OCI-LY1 (cell line): ENCODE measurements at regions not wholly inside any gene's neighbourhood (a gene's known extent, or its start where the extent isn't known, plus 50 kb on each side); places are given as distances from the start of the nearest gene placed in this dataset.

ENCODE experiments used
- H2AFZ ChIP-seq: fragments of 200-600 bp; sonication (generic), shearing (Covaris generic); 2 replicates; pipeline ENCODE4 v1.6.0; 2014; ENCODE audit warnings: antibody characterized with exemption, mild to moderate bottlenecking, low read length
- H3F3A ChIP-seq: fragments of 200-600 bp; sonication (generic), shearing (Covaris generic); 2 replicates; pipeline ENCODE4 v1.6.0; 2014; ENCODE audit warnings: mild to moderate bottlenecking, antibody characterized with exemption, low read length, moderate library complexity; ENCODE audit not compliant: insufficient read depth
- H3K27ac ChIP-seq: fragments of 200-600 bp; sonication (generic); 2 replicates; pipeline ENCODE4 v1.5.1; 2014; ENCODE audit warnings: low read length, mixed run types, mild to moderate bottlenecking, low read depth; ENCODE audit not compliant: poor library complexity, severe bottlenecking
- H3K27me3 ChIP-seq: fragments of 200-600 bp; sonication (generic); 2 replicates; pipeline ENCODE4 v1.6.0; 2014; ENCODE audit warnings: antibody characterized with exemption, mild to moderate bottlenecking, low read length, moderate library complexity; ENCODE audit not compliant: insufficient read depth
- H3K36me3 ChIP-seq: fragments of 200-600 bp; sonication (generic); 2 replicates; pipeline ENCODE4 v1.6.1; 2014; ENCODE audit warnings: mild to moderate bottlenecking, antibody characterized with exemption, low read length, moderate library complexity, mixed read lengths; ENCODE audit not compliant: insufficient read depth
- H3K4me1 ChIP-seq: fragments of 200-600 bp; sonication (generic); 2 replicates; pipeline ENCODE4 v1.5.1; 2014; ENCODE audit warnings: mild to moderate bottlenecking, low read length, moderate library complexity; ENCODE audit not compliant: insufficient read depth, severe bottlenecking
- H3K4me2 ChIP-seq: fragments of 200-600 bp; sonication (generic), shearing (Covaris generic); 2 replicates; pipeline ENCODE4 v1.6.1; 2014; ENCODE audit warnings: low read length
- H3K4me3 ChIP-seq: fragments of 200-600 bp; sonication (generic); 2 replicates; pipeline ENCODE4 v1.5.1; 2014; ENCODE audit warnings: low read length, low read depth, mild to moderate bottlenecking, mixed read lengths; ENCODE audit not compliant: poor library complexity, severe bottlenecking
- H3K79me2 ChIP-seq: fragments of 200-600 bp; shearing (Covaris generic); 2 replicates; pipeline ENCODE4 v1.6.1; 2016; ENCODE audit warnings: mixed run types, low read length, mixed read lengths; ENCODE audit not compliant: insufficient read depth
- H3K9ac ChIP-seq: fragments of 200-600 bp; sonication (generic), shearing (Covaris generic); 2 replicates; pipeline ENCODE4 v1.6.1; 2014; ENCODE audit warnings: mild to moderate bottlenecking, low read length, mixed read lengths
- H3K9me2 ChIP-seq: fragments of 200-600 bp; sonication (generic), shearing (Covaris generic); 2 replicates; pipeline ENCODE4 v1.6.1; 2014; ENCODE audit warnings: low read depth, mild to moderate bottlenecking, low read length, mixed read lengths
- H3K9me3 ChIP-seq: fragments of 200-600 bp; shearing (Covaris generic); 2 replicates; pipeline ENCODE4 v1.6.1; 2014; ENCODE audit warnings: low read length, mixed read lengths
- H4K20me1 ChIP-seq: fragments of 200-600 bp; sonication (generic), shearing (Covaris generic); 2 replicates; pipeline ENCODE4 v1.6.0; 2016; ENCODE audit warnings: mild to moderate bottlenecking, low read length; ENCODE audit not compliant: insufficient read depth
- EZH2 ChIP-seq: fragments of 200-600 bp; sonication (generic), shearing (Covaris generic); IDR thresholded peaks from 2 replicates; pipeline ENCODE4 v1.8.0; 2017; ENCODE audit warnings: borderline replicate concordance, mixed run types, mild to moderate bottlenecking, antibody characterized with exemption, low read length, moderate library complexity, mixed read lengths
- TF ChIP-seq, protein P1 (sequence below): fragments of 200-600 bp; sonication (generic), shearing (Covaris generic); IDR thresholded peaks from 2 replicates; pipeline ENCODE4 v1.5.1; 2017; ENCODE audit warnings: mild to moderate bottlenecking, antibody characterized with exemption, low read length, moderate library complexity, mixed read lengths

DNA sequence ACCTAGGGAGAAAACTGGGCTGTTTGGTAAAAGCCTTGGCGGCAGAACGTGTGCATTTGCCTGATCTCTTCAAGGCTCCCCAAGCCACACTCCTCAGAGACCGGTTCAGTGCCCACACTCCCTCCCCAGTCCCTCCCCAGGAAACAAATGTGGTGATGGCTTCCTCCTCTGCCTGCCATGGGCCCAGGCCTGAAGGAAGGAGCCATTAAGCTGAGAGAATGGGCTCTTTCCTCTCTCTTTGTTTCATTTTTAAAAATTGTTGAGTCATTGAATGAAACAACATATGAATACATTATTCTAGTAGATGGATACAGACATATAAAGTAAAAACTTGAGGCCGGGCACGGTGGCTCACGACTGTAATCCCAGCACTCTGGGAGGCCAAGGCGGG, 50.6 kb upstream of the YWHAQ start:
- no peak overlapping the region for H3K4me3 ChIP-seq
- H3K27me3 ChIP-seq: no peaks in the 10 kb centered on the region
- H2AFZ ChIP-seq: no peak overlapping the region
- no peaks in the 10 kb centered on the region for H3K36me3 ChIP-seq
- no peaks in the 10 kb centered on the region for H3K79me2 ChIP-seq
- H3K27ac ChIP-seq: no peak overlapping the region
- no peak overlapping the region for H3K4me2 ChIP-seq
- no peaks in the 10 kb centered on the region for H3K9me3 ChIP-seq
- no peaks in the 10 kb centered on the region for H4K20me1 ChIP-seq
- TF ChIP-seq, protein P1, sequence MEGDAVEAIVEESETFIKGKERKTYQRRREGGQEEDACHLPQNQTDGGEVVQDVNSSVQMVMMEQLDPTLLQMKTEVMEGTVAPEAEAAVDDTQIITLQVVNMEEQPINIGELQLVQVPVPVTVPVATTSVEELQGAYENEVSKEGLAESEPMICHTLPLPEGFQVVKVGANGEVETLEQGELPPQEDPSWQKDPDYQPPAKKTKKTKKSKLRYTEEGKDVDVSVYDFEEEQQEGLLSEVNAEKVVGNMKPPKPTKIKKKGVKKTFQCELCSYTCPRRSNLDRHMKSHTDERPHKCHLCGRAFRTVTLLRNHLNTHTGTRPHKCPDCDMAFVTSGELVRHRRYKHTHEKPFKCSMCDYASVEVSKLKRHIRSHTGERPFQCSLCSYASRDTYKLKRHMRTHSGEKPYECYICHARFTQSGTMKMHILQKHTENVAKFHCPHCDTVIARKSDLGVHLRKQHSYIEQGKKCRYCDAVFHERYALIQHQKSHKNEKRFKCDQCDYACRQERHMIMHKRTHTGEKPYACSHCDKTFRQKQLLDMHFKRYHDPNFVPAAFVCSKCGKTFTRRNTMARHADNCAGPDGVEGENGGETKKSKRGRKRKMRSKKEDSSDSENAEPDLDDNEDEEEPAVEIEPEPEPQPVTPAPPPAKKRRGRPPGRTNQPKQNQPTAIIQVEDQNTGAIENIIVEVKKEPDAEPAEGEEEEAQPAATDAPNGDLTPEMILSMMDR: no peak
- no peak for TF ChIP-seq EZH2
- no peaks in the 10 kb centered on the region for H3K4me1 ChIP-seq
- no peaks in the 10 kb centered on the region for H3K9me2 ChIP-seq
- no peaks in the 10 kb centered on the region for H3F3A ChIP-seq
- no peak overlapping the region for H3K9ac ChIP-seq

- no peaks in the 10 kb centered on the region for H3K9me3 ChIP-seq
- no peaks in the 10 kb centered on the region for H4K20me1 ChIP-seq
- TF ChIP-seq, protein P1: no peak
- TF ChIP-seq EZH2: no peak
- no peak overlapping the region for H3K4me2 ChIP-seq
- no peaks in the 10 kb centered on the region for H3K4me1 ChIP-seq
- no peak overlapping the region for H3K4me3 ChIP-seq
- no peaks in the 10 kb centered on the region for H3K36me3 ChIP-seq
- no peak overlapping the region for H3K9ac ChIP-seq
- H3K27ac ChIP-seq: no peak overlapping the region
- no peaks in the 10 kb centered on the region for H3K9me2 ChIP-seq
- H3K27me3 ChIP-seq: no peaks in the 10 kb centered on the region
- H2AFZ ChIP-seq: no peak overlapping the region
- no peaks in the 10 kb centered on the region for H3F3A ChIP-seq
- H3K79me2 ChIP-seq: no peaks in the 10 kb centered on the region
Observed at GRCh38 chr2:9685637-9686036, 54.8 kb upstream of the YWHAQ start.

DNA sequence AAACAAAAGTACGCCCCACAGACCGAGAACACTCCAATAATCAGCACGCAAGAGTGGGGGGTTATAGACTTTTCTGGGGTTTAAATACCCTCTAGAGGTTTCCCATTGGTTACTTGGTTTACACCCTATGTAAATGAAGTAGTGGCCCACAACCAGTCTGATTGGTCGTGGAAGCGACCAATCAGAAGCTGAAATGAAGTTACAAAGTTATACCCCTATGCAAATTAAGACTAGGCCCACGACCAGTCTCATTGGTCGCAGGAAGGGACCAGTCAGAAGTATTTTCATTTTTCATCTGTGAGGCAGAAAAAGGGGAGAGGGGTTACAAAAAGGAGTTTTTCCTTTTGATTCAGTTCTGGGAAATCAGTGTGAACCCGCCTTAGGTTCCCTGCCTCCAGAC, 55.3 kb upstream of the YWHAQ start:
- no peaks in the 10 kb centered on the region for H3K79me2 ChIP-seq
- H3K4me3 ChIP-seq: no peak overlapping the region
- no peaks in the 10 kb centered on the region for H3K27me3 ChIP-seq
- no peaks in the 10 kb centered on the region for H3K9me2 ChIP-seq
- no peaks in the 10 kb centered on the region for H3K36me3 ChIP-seq
- no peaks in the 10 kb centered on the region for H4K20me1 ChIP-seq
- no peaks in the 10 kb centered on the region for H3F3A ChIP-seq
- no peak overlapping the region for H3K4me2 ChIP-seq
- no peaks in the 10 kb centered on the region for H3K4me1 ChIP-seq
- H3K9ac ChIP-seq: no peak overlapping the region
- H3K27ac ChIP-seq: no peak overlapping the region
- no peak overlapping the region for H2AFZ ChIP-seq
- H3K9me3 ChIP-seq: no peaks in the 10 kb centered on the region
- no peak for TF ChIP-seq EZH2
- TF ChIP-seq, protein P1: no peak
